ENCODE measurements at regions not wholly inside any gene's neighbourhood (a gene's known extent, or its start where the extent isn't known, plus 50 kb on each side); places are given as distances from the start of the nearest gene placed in this dataset.

DNA sequence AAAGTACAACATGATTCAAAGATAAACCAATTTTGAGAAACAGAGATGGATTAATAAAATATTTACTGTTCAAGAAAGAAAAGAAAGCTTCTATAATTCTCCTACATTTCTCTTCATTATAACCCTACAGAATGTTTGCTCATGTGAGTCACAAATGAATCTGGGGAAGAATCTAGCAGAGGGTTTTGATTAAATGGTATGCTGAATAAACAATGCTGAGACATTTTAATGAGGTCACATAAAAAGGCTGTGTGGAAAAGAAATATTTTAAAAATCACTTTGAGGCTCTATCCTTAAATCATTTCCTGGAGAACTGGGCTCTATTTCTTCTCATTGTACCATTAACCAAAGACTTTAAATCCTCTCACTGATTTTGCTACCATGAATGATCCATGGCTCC, 727.7 kb downstream of the NTRK3 start:
- TF ChIP-seq CTCF (IDR thresholded peaks at IDR 0.05 in 8 of 11, conservative IDR thresholded peaks at IDR 0.05 in 3 of 11): no peak
- TF ChIP-seq POLR2A (IDR thresholded peaks at IDR 0.05): no peak
- TF ChIP-seq POLR2AphosphoS5 (IDR thresholded peaks at IDR 0.05): no peak
